Stimulated activated CD8-positive, alpha-beta memory T cell treated with anti-CD3 and anti-CD28 coated beads, Interleukin-4, amount 100 ng/mL, for 1 hour (primary cell): ENCODE measurements at regions not wholly inside any gene's neighbourhood (a gene's known extent, or its start where the extent isn't known, plus 50 kb on each side); places are given as distances from the start of the nearest gene placed in this dataset.
"Not testable (repeated sequence)": the region's sequence is repeated elsewhere in the genome, so short reads cannot be mapped to it uniquely, and the experiment has no call there.

Experiments used
- DNase-seq, 2 donors: peaks; one replicate each; pipeline ENCODE4 v3.0.0-alpha.2; 2020; ENCODE audit warnings: low read depth in 2 of 2, low spot score in 1 of 2

- DNase-seq: no peak
Observed at GRCh38 chr2:2902547-2903281, 474.9 kb downstream of the EIPR1 start.

- DNase-seq: no peak
Observed at GRCh38 chr2:2901384-2902345, 476.0 kb downstream of the EIPR1 start.

GRCh38 chr2:2899826-2900225 is 477.8 kb downstream of the EIPR1 start:
- no peak for DNase-seq

- no peak for DNase-seq
Observed at GRCh38 chr2:2898744-2899143, 478.9 kb downstream of the EIPR1 start.

GRCh38 chr2:2896643-2897042 is 481.0 kb downstream of the EIPR1 start:
- DNase-seq: no peak

- no peak for DNase-seq
Observed at GRCh38 chr2:2896011-2896410, 481.6 kb downstream of the EIPR1 start.

GRCh38 chr2:2894011-2894410 is 483.6 kb downstream of the EIPR1 start:
- DNase-seq: not testable (repeated sequence)

- no peak for DNase-seq
Observed at GRCh38 chr2:2892892-2893291, 484.7 kb downstream of the EIPR1 start.

GRCh38 chr2:2892378-2892777 is 485.2 kb downstream of the EIPR1 start:
- no peak for DNase-seq

GRCh38 chr2:2890901-2891300 is 486.7 kb downstream of the EIPR1 start:
- no peak for DNase-seq

GRCh38 chr2:2890246-2890645 is 487.4 kb downstream of the EIPR1 start:
- no peak for DNase-seq

- no peak for DNase-seq
Observed at GRCh38 chr2:2889646-2890045, 488.0 kb downstream of the EIPR1 start.

- DNase-seq: no peak
Observed at GRCh38 chr2:2889141-2889540, 488.5 kb downstream of the EIPR1 start.

- no peak for DNase-seq
Observed at GRCh38 chr2:2887772-2888387, 489.7 kb downstream of the EIPR1 start.

GRCh38 chr2:2886922-2887321 is 490.7 kb downstream of the EIPR1 start:
- DNase-seq: no peak

GRCh38 chr2:2881499-2881898 is 496.1 kb downstream of the EIPR1 start:
- DNase-seq: no peak

GRCh38 chr2:2880938-2881337 is 496.7 kb downstream of the EIPR1 start:
- no peak for DNase-seq

- no peak for DNase-seq
Observed at GRCh38 chr2:2879781-2880180, 497.8 kb downstream of the EIPR1 start.

- DNase-seq: no peak
Observed at GRCh38 chr2:2879071-2879470, 498.5 kb downstream of the EIPR1 start.

GRCh38 chr2:2877427-2877826 is 500.2 kb downstream of the EIPR1 start:
- DNase-seq: no peak

- DNase-seq: no peak
Observed at GRCh38 chr2:2876331-2877221, 501.0 kb downstream of the EIPR1 start.
